NCI-H69 (cell line): ENCODE measurements at regions not wholly inside any gene's neighbourhood (a gene's known extent, or its start where the extent isn't known, plus 50 kb on each side); places are given as distances from the start of the nearest gene placed in this dataset.
A peak's percentile ranks its signal among the peaks of the same experiment; 100 is the strongest.
"Not testable (repeated sequence)": the region's sequence is repeated elsewhere in the genome, so short reads cannot be mapped to it uniquely, and the experiment has no call there.

Experiments
- DNase-seq: peaks from one replicate; lab custom pipeline; 2025; lab: John Stamatoyannopoulos, UW

- not testable (repeated sequence) for DNase-seq
Measured at GRCh38 chr2:55124682-55125081, 74.4 kb upstream of the RTN4 start.

DNA sequence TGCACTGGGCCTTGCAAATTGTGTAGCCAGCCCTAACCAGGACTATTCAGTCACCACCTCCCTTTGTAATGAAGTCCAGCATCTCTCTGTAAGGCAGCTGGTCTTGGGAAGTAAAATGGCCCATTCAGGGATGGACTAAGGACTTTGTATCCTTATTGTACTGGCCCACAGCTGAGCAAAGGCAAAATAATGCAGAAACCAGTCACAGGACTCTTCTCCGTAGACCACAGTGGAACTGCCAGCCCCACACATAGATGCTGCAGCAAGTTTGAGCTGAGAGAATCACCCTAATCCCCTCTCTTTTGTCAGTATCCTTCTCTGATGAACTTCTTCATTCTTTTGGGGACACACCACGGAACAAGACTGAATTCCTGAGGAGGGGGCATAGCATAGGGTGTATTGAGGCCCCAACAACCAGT lies 73.6 kb upstream of the RTN4 start:
- DNase-seq, result no peak

DNA sequence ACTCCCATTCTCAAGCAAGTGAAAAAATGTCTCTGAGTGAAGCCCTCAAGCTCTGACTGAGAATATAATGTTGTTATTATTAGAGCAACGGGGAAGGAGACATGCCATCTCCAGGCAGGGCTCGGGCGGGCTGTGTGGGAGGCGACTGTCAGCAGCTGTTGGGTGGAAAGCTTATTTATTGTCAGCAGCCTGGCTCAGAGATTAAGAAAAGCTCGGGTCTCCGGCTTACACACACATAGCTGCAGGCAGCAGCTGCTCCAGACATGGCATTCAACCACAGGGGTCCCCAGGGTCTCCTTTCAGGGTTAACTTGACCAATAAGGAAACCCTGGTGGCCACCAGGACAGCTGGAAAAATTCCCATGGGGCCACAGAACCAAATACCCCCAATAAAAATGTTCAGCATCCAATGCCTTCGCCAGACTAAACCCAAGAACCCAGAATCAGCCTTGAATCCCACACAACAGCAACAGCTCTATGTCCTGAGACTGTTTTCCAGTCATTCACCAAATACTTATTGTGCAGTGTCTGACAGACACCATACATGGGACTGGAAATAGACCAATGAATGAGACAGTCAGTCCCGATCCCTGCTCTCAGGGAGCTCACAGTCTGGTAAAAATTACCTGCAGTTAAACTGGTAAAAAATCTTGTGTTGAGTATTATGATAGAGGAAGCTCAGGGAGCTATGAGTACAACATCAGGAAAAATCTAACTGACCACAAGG lies 70.5 kb upstream of the RTN4 start:
- peak; percentile 63 for DNase-seq

DNA sequence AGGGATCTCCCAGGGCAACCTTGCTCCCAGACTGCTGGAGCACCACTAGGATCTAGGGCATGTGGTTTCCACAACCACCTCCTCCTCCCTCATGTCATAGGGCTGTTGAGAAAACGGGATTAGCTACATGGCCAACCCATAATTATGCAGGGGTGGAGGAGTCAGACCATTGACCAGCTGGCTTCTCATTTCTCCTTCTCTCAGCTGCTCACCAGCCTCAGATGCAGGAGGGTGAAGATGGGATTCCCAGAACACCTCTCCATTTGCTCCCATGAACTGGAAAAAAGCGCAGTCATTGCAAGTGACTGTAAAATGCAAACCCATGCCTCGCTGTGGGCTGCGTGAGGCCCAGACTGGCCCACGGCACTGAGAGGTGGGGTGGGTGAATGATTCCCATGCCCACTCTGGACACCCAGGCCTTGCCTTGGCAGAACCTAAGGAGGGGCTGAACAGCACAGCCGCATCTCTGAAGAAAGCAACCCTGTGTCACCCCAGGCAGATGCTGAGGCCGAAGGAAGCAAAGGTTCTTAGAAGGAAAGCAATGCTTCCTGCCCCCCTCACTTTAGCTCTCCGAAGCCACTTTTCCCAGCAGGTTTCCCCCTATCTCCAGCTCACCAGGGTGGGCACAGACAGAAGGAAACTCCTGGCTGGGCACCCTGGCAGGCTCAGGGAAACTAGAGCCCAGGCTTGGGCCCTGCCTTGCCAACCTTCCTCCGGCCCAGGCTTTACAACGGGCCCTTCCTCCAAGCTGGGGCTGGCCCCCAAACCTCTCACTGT lies 69.6 kb upstream of the RTN4 start:
- peak; percentile 88 for DNase-seq

DNA sequence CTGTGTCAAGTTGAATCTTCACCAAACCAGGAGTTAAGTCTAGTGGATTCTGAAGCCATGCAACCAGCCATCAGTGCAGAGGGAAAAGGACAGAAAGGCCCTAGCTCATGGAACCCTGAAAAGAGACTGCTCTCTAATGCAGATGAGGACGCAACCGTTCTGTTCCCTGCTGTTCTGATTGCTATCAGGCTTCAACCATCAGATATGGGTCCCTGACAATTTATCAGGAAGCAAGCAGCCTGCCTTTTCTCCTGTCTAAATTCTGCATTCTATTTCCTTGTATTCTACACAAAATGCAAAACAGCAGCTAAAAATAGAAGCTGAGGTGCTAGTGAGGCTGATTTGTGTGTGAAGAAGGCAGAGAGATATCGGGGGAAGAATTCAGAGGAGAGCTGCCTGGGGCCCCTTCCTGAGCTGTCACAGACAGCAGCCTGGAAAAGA lies 68.4 kb upstream of the RTN4 start:
- DNase-seq, result peak; percentile 14

DNA sequence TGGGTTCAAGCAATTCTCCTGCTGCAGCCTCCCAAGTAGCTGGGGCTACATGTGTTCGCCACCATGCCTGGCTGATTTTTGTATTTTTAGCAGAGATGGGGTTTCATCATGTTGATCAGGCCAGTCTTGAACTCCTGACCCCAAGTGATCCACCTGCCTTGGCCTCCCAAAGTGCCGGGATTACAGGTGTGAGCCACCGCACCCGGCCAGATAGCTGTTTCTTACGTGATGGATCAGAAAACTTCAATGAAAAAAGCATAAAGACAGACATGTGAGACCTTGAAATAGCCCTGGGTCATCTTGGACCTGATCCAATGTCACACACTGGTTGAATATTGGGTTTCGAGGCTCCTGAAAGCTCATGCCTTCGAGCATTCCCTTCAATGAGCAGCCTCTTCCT lies 66.7 kb upstream of the RTN4 start:
- DNase-seq, result no peak

- no peak for DNase-seq
Measured at GRCh38 chr2:55116598-55116964, 66.3 kb upstream of the RTN4 start.

- no peak for DNase-seq
Measured at GRCh38 chr2:55115761-55116597, 65.7 kb upstream of the RTN4 start.

DNA sequence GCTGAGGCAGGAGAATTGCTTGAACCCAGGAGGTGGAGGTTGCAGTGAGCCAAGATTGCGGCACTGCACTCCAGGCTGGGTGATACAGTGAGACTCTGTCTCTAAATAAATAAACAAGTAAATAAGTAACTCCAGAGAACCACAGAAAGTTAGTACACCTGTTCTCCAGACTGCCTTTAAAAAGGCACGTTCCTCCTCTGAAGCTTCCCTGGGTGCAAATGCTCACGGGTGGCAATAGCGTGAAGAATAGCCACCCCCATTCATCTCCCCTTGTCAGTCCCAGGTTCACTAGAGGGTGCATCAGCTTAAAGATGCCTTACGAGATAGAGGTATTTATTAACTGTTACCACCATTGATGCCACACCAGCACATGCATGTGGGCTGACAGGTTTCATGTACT lies 64.3 kb upstream of the RTN4 start:
- no peak for DNase-seq

DNA sequence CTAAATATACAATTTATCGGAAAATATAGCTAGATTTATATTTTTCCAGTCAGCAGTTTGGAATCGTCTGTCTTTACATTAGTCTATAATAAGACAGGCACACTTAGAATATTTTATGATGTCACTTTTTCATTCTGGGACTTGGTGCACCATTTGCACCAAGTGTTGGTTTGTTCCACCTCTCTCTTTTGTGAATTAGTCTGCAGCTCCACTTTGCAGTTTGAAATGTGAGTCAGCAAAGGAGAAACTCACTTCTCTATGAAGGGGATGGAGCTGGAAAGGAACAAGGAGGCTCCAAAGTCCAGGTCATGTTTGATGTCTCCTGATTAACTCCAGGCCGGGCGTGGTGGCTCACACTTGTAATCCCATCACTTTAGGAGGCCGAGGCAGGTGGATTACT lies 63.8 kb upstream of the RTN4 start:
- DNase-seq, result no peak

GRCh38 chr2:55112229-55113031 lies 62.2 kb upstream of the RTN4 start:
- peak; percentile 46 for DNase-seq

GRCh38 chr2:55111570-55112228 lies 61.4 kb upstream of the RTN4 start:
- DNase-seq, result peak; percentile 89

DNA sequence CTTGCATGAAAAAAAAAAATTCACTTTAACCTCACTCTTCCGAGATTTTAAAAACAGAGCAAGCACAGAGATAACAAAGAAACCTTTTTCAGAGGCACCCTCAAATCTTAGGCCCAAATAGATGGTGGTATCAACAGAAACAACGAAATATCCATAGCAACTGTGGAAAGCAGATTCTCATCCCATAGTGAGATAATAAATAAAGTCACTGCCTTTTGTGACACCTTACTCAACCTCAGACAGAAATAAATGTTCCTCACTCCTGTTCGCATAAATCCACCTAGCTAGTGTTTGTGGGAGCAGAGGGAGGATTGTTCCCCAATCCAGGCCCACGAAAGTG lies 60.9 kb upstream of the RTN4 start:
- no peak for DNase-seq

GRCh38 chr2:55109219-55109891 lies 59.1 kb upstream of the RTN4 start:
- DNase-seq, result peak; percentile 96

- peak; percentile 25 for DNase-seq
Measured at GRCh38 chr2:55108456-55109160, 58.4 kb upstream of the RTN4 start.

DNA sequence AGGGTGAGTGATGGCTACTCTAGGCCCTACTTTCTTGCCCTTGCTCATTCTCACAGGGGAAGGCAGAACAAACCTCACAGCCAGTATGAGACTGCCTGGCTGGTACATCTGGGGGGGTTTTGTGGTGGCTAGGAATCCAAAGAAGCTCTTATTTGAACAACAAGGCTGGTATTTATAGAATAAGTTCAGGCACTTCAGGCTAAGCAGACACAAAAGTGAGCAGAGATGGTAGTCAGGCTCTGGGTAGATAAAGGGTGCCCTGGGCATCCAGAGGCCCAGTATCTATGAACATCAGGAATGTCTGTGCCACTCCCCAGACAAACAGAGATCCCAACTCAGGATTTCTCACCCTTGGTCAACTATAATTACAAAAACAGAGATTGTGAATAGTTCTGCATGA lies 57.2 kb upstream of the RTN4 start:
- no peak for DNase-seq

GRCh38 chr2:55106148-55106547 lies 55.9 kb upstream of the RTN4 start:
- no peak for DNase-seq

DNA sequence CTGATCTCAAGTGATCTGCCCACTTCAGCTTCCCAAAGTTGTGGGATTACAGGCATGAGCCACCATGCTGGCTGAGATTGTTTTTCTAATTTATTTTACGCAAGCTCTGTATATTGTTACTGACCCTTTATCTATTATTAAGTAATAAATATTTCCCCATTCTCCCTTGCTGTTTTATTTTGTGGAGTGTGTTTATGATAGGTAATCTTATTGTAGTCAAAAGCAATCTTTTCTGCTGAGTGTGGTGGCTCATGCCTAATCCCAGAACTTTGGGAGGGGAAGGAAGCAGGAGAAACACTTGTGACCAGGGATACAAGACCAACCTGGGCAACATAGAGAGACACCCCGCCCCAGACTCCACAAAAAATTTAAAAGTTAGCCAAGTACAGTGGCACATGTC lies 55.2 kb upstream of the RTN4 start:
- no peak for DNase-seq

DNA sequence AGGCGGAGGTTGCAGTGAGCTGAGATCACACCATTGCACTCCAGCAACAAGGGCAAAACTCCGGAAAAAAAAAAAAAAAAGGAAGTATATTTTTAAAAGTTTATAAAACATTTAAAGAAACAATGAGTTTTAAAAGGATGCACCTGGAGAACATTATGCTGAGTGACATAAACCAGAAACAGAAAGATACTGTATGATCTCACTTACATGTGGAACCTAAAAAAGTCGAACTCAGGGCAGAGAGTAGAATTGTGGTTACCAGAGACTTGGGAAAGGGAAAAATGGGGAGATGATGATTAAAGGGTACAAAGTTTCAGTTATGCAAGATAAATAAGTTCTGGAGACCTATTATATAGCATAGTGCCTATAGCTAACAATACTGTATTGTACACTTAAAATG lies 52.8 kb upstream of the RTN4 start:
- no peak for DNase-seq
